ENCODE measurements at regions not wholly inside any gene's neighbourhood (a gene's known extent, or its start where the extent isn't known, plus 50 kb on each side); places are given as distances from the start of the nearest gene placed in this dataset.

- TF ChIP-seq CTCF (IDR thresholded peaks at IDR 0.05 in 8 of 11, conservative IDR thresholded peaks at IDR 0.05 in 3 of 11) (no peak), POLR2A (IDR thresholded peaks at IDR 0.05) (no peak)
Measured at GRCh38 chr13:44750630-44751029, 174.5 kb upstream of the TSC22D1 start.

Measured in spleen (tissue), 7 donors.